Mesendoderm (in vitro differentiated cells): ENCODE measurements at regions not wholly inside any gene's neighbourhood (a gene's known extent, or its start where the extent isn't known, plus 50 kb on each side); places are given as distances from the start of the nearest gene placed in this dataset.

Experiments used
- DNase-seq: peaks from one replicate; pipeline ENCODE4 v3.0.0; 2013
- H2AK5ac ChIP-seq: 2 replicates; pipeline ENCODE4 v1.6.1; 2013; ENCODE audit warnings: low read length, inconsistent platforms
- H2BK120ac ChIP-seq: 2 replicates; pipeline ENCODE4 v1.6.1; 2013; ENCODE audit warnings: low read depth, mild to moderate bottlenecking, low read length, moderate library complexity, mixed read lengths
- H2BK15ac ChIP-seq: replicated peaks from 2 replicates; pipeline ENCODE4 v1.6.1; 2013; ENCODE audit warnings: low read depth, mild to moderate bottlenecking, moderate library complexity
- H2BK5ac ChIP-seq: 2 replicates; pipeline ENCODE4 v1.6.1; 2013; ENCODE audit warnings: low read length, inconsistent platforms
- H3K18ac ChIP-seq: 2 replicates; pipeline ENCODE4 v1.6.1; 2013; ENCODE audit warnings: mild to moderate bottlenecking, low read length, mixed read lengths
- H3K23ac ChIP-seq: one replicate; pipeline ENCODE4 v1.6.1; 2013; ENCODE audit warnings: low read length
- H3K27ac ChIP-seq: 2 replicates; pipeline ENCODE4 v1.5.1; 2013; ENCODE audit warnings: low read depth, mild to moderate bottlenecking, inconsistent platforms, low read length, moderate library complexity
- H3K27me3 ChIP-seq: 2 replicates; pipeline ENCODE4 v1.6.1; 2013; ENCODE audit warnings: low read length, control low read depth, mild to moderate bottlenecking, inconsistent platforms; ENCODE audit not compliant: insufficient read depth, poor library complexity
- H3K36me3 ChIP-seq: 2 replicates; pipeline ENCODE4 v1.6.1; 2013; ENCODE audit warnings: low read length, inconsistent platforms; ENCODE audit not compliant: control insufficient read depth, insufficient read depth
- H3K4ac ChIP-seq: one replicate; pipeline ENCODE4 v1.6.1; 2013; ENCODE audit warnings: low read depth, mild to moderate bottlenecking, low read length, moderate library complexity
- H3K4me1 ChIP-seq: 2 replicates; pipeline ENCODE4 v1.6.1; 2013; ENCODE audit warnings: low read depth, low read length, inconsistent platforms; ENCODE audit not compliant: control insufficient read depth
- H3K4me2 ChIP-seq: 2 replicates; pipeline ENCODE4 v1.6.1; 2013; ENCODE audit warnings: low read length
- H3K4me3 ChIP-seq: 2 replicates; pipeline ENCODE4 v1.5.1; 2013; ENCODE audit warnings: mild to moderate bottlenecking, low read length
- H3K56ac ChIP-seq: one replicate; pipeline ENCODE4 v1.6.1; 2013; ENCODE audit warnings: low read length
- H3K79me1 ChIP-seq: 2 replicates; pipeline ENCODE4 v1.6.1; 2013; ENCODE audit warnings: low read length, inconsistent platforms
- H3K79me2 ChIP-seq: 2 replicates; pipeline ENCODE4 v1.6.1; 2013; ENCODE audit warnings: mild to moderate bottlenecking, low read length; ENCODE audit not compliant: control insufficient read depth, insufficient read depth
- H3K9ac ChIP-seq: 2 replicates; pipeline ENCODE4 v1.6.1; 2013; ENCODE audit warnings: low read length, inconsistent platforms
- H4K5ac ChIP-seq: one replicate; pipeline ENCODE4 v1.6.1; 2013; ENCODE audit warnings: low read length
- H4K8ac ChIP-seq: one replicate; pipeline ENCODE4 v1.6.1; 2013; ENCODE audit warnings: low read depth, mild to moderate bottlenecking, control low read depth, low read length, moderate library complexity
- WGBS: extraction: QIAGEN DNeasy Blood & Tissue Kit; methylation state at CpG from one replicate; pipeline ENCODE4 v1.1.7; 2013; ENCODE audit warnings: low lambda C conversion rate, missing lambda C conversion rate; ENCODE audit not compliant: insufficient coverage; ENCODE audit errors: extremely low coverage; 5-methylcytosine and 5-hydroxymethylcytosine counted together

DNA sequence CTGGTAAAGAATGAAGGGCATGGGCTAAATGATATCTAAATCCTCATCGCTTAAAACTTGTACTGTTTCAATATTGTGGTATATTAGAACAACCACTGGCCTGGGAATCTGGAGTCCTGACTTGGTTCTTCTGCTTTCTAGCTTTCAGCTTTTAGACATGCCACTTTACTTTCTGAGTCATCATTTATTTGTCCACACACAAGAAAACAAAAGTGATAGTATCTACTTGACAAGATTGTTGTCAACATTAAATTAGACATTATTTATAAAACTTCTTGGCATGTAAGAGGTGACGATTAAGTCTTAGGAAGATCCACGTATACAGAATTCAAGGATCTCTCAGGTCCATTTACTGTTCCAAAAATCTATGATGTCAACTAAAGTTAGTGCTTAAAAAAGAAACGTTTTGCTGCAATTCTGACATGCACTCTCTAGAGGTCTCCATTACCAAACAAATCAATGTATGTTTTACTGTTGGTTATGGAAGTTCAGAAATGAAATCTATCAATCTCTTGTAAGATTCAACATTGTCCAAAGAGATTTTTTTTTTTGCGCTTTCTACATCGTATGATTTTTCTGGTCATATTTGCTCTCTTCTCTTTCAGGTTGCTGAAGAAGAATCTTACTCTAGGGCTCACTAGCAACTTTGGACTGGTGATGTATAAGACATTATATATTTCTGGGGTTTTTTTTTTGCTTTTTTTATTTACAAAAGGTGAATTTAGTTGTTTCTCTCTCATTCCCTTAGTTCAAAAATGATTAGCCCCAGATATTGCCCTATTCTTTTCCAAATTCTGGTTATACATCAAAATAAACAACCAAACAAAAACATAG, 53.6 kb upstream of the DYNC1I1 start:
- H3K4me3 ChIP-seq, result no peak overlapping the region
- H3K23ac ChIP-seq, result no peak overlapping the region
- H2AK5ac ChIP-seq, result no peak overlapping the region
- no peak for DNase-seq
- no peak overlapping the region for H4K8ac ChIP-seq
- no peak overlapping the region for H2BK15ac ChIP-seq
- no peaks in the 10 kb centered on the region for H3K4me1 ChIP-seq
- no CpG with 5 or more reads among the region's 6 CpGs for WGBS
- H3K4ac ChIP-seq, result no peak overlapping the region
- no peak overlapping the region for H2BK5ac ChIP-seq
- no peaks in the 10 kb centered on the region for H3K27me3 ChIP-seq
- H3K56ac ChIP-seq, result no peak overlapping the region
- H3K79me1 ChIP-seq, result no peaks in the 10 kb centered on the region
- no peak overlapping the region for H2BK120ac ChIP-seq
- H4K5ac ChIP-seq, result no peak overlapping the region
- H3K18ac ChIP-seq, result no peak overlapping the region
- no peaks in the 10 kb centered on the region for H3K79me2 ChIP-seq
- no peak overlapping the region for H3K27ac ChIP-seq
- H3K36me3 ChIP-seq, result no peaks in the 10 kb centered on the region
- no peak overlapping the region for H3K9ac ChIP-seq
- H3K4me2 ChIP-seq, result no peak overlapping the region

DNA sequence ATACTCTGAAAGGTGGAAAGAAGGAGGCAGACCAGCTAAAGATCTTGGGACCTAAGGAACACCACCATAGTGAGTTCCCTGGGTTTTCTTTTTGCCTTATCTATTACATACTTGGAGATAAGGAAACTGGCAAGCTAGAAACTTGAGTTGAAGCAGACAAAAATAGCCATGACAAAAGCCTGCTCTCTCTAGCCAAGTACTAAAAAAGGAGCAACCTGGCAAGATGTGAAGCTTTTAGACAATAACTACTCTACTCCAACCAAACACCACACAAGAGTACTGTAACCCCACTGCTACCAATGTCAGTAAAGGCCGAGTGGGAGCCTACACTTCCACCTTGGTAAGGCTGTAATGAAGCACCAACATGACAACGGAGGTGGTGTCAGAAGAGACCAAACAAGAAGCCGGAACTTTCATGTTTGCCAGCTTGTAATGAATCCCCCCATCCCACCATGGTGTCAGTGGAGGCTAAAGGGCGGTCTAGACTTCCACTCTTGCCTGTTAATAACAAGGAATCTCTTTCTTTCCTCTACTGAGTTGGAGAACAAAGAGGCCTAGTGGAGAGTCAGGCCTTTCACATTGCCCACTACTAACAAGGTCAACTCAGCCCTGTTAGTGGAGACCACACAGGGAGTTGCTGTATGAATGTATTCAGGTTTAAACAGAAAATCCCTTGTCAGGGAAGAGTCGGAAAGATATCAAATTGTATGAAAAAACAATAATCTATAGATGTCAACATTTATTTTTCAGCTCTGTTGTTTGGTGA, 55.8 kb upstream of the DYNC1I1 start:
- Histone ChIP-seq H3K23ac (no peak overlapping the region), H2BK5ac (no peak overlapping the region), H3K79me2 (no peaks in the 10 kb centered on the region), H3K4ac (no peak overlapping the region), H3K4me2 (no peak overlapping the region), H3K9ac (no peak overlapping the region), H4K8ac (no peak overlapping the region), H3K27me3 (no peaks in the 10 kb centered on the region), H2BK15ac (no peak overlapping the region), H4K5ac (no peak overlapping the region), H3K4me1 (no peaks in the 10 kb centered on the region), H3K36me3 (no peaks in the 10 kb centered on the region), H3K18ac (no peak overlapping the region), H2BK120ac (no peak overlapping the region), H3K4me3 (no peak overlapping the region), H2AK5ac (no peak overlapping the region), H3K79me1 (no peaks in the 10 kb centered on the region), H3K56ac (no peak overlapping the region), H3K27ac (no peak overlapping the region)
- no CpG with 5 or more reads among the region's 5 CpGs for WGBS
- DNase-seq, result no peak

DNA sequence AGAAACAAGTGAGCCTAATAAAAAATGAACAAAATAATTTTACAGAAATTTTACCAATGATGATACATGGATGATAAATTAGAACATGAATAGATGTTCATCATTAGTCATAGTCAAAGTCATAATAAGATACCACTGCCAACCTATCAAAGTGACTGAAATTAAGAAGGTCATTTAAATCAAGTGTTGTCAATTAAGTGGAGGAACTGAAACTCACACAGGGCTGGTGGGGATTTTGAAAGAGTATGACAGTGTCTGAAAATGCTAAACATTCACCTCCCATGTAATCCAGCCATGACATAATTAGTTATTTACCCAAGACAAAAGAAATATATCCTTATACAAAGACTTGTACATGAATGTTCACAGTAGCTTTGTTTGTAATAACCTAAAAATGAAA, 57.1 kb upstream of the DYNC1I1 start:
- Histone ChIP-seq H3K4me1 (no peaks in the 10 kb centered on the region), H3K79me2 (no peaks in the 10 kb centered on the region), H3K79me1 (no peaks in the 10 kb centered on the region), H3K18ac (no peak overlapping the region), H2BK120ac (no peak overlapping the region), H3K23ac (no peak overlapping the region), H2AK5ac (no peak overlapping the region), H3K4me3 (no peak overlapping the region), H3K4ac (no peak overlapping the region), H3K4me2 (no peak overlapping the region), H3K27ac (no peak overlapping the region), H3K9ac (no peak overlapping the region), H3K56ac (no peak overlapping the region), H4K8ac (no peak overlapping the region), H3K27me3 (no peaks in the 10 kb centered on the region), H2BK15ac (no peak overlapping the region), H2BK5ac (no peak overlapping the region), H3K36me3 (no peaks in the 10 kb centered on the region), H4K5ac (no peak overlapping the region)
- no peak for DNase-seq

DNA sequence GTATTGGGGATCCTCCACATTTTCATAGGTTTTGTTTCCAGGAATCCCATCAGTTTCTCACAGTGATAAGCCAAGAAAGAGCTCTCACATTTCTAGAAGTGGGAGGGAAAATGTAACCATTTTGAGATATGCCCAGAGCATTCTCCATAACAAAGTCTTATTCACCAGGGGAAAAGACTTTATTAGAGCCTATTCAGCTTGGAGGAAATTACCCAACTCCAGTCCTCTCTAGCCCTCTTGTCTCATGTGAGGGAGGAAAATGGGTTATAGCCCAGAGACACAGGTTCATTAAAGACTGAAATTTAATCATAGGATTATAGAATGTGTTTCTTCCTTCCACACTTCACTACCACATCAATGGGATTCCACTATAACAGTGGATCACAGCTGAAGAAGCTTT, 61.6 kb upstream of the DYNC1I1 start:
- H3K4me1 ChIP-seq, result no peaks in the 10 kb centered on the region
- no peak overlapping the region for H3K27ac ChIP-seq
- H3K4me3 ChIP-seq, result no peak overlapping the region
- no peak overlapping the region for H2BK5ac ChIP-seq
- no peak for DNase-seq
- H4K8ac ChIP-seq, result no peak overlapping the region
- H3K79me1 ChIP-seq, result no peaks in the 10 kb centered on the region
- no peak overlapping the region for H4K5ac ChIP-seq
- H3K9ac ChIP-seq, result no peak overlapping the region
- H3K79me2 ChIP-seq, result no peaks in the 10 kb centered on the region
- no peak overlapping the region for H2AK5ac ChIP-seq
- no peak overlapping the region for H3K23ac ChIP-seq
- H3K27me3 ChIP-seq, result no peaks in the 10 kb centered on the region
- no peaks in the 10 kb centered on the region for H3K36me3 ChIP-seq
- no peak overlapping the region for H3K18ac ChIP-seq
- H2BK120ac ChIP-seq, result no peak overlapping the region
- H3K56ac ChIP-seq, result no peak overlapping the region
- no peak overlapping the region for H3K4ac ChIP-seq
- H3K4me2 ChIP-seq, result no peak overlapping the region
- no peak overlapping the region for H2BK15ac ChIP-seq

DNA sequence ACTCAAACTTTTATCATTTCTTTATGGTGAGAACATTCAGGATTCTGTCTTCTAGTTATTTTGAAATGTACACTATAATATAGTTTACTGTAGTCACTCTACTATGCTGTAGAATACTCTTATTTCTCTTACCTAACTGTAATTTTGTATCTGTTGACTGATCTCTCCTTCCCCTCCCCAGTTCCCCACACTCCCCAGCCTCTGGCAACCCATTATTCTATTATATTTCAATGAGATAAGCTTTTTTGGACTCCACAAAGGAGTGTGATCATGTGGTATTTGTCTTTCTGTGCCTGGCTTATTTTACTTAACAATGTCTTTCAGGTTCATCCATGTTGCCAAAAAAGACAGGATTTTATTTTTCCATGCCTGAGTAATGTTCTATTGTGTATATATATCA, 71.4 kb upstream of the DYNC1I1 start:
- Histone ChIP-seq H3K4ac (no peak overlapping the region), H3K23ac (no peak overlapping the region), H2BK5ac (no peak overlapping the region), H3K27ac (no peak overlapping the region), H4K8ac (no peak overlapping the region), H3K36me3 (no peaks in the 10 kb centered on the region), H3K18ac (no peak overlapping the region), H2BK120ac (no peak overlapping the region), H3K56ac (no peak overlapping the region), H3K4me2 (no peak overlapping the region), H2AK5ac (no peak overlapping the region), H3K27me3 (no peaks in the 10 kb centered on the region), H4K5ac (no peak overlapping the region), H3K4me3 (no peak overlapping the region), H3K79me2 (no peaks in the 10 kb centered on the region), H3K79me1 (no peaks in the 10 kb centered on the region), H2BK15ac (no peak overlapping the region), H3K9ac (no peak overlapping the region), H3K4me1 (no peaks in the 10 kb centered on the region)
- DNase-seq, result no peak

DNA sequence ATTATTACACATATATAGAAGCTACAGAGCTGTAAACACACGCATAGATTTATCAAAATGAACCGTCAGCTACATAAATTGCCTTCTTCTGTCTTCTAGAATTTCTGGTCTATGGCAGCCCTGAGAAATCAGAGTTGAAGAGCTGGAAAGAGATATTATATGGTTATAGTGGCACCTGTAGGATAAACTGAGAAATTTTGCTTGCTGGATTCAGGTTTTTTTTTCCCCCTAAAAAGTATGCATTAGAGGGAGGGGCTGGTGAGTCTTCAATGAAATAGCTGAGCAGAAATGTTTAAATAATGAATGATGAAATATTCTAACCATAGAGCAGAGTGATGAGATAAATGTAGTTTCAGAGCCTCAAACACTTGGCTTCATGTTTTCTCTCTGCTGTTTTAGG, 78.0 kb upstream of the DYNC1I1 start:
- Histone ChIP-seq H3K9ac (no peak overlapping the region), H2BK5ac (no peak overlapping the region), H3K4me2 (no peak overlapping the region), H3K4me3 (no peak overlapping the region), H2AK5ac (no peak overlapping the region), H3K79me2 (no peaks in the 10 kb centered on the region), H3K23ac (no peak overlapping the region), H3K27ac (no peak overlapping the region), H3K4me1 (no peaks in the 10 kb centered on the region), H3K36me3 (no peaks in the 10 kb centered on the region), H3K27me3 (no peaks in the 10 kb centered on the region), H4K5ac (no peak overlapping the region), H2BK15ac (no peak overlapping the region), H3K18ac (no peak overlapping the region), H4K8ac (no peak overlapping the region), H2BK120ac (no peak overlapping the region), H3K79me1 (no peaks in the 10 kb centered on the region), H3K56ac (no peak overlapping the region), H3K4ac (no peak overlapping the region)
- DNase-seq, result no peak
- no CpG with 5 or more reads among the region's 2 CpGs for WGBS
